GM13977 (cell line): ENCODE measurements at regions not wholly inside any gene's neighbourhood (a gene's known extent, or its start where the extent isn't known, plus 50 kb on each side); places are given as distances from the start of the nearest gene placed in this dataset.

Experiments
- DNase-seq: peaks from one replicate; pipeline ENCODE4 v3.0.0; 2012; ENCODE audit warnings: low spot score
- in situ Hi-C: fragments of 300-500 bp; cut with MboI; formaldehyde crosslinking; loops from one replicate; pipeline ENCODE4 v1.12.0; 2022; ENCODE audit warnings: low sequenced_read_pairs, low pct_unique_long_range_greater_than_20kb, mixed read lengths, inconsistent platforms; ENCODE audit not compliant: unreplicated experiment
- TF ChIP-seq, protein P1 (sequence below): IDR thresholded peaks from 2 replicates; pipeline ENCODE4 v1.5.1; 2012; ENCODE audit warnings: mild to moderate bottlenecking, control low read depth; ENCODE audit not compliant: insufficient read depth; ENCODE audit errors: extremely low read depth, missing control alignments

DNA sequence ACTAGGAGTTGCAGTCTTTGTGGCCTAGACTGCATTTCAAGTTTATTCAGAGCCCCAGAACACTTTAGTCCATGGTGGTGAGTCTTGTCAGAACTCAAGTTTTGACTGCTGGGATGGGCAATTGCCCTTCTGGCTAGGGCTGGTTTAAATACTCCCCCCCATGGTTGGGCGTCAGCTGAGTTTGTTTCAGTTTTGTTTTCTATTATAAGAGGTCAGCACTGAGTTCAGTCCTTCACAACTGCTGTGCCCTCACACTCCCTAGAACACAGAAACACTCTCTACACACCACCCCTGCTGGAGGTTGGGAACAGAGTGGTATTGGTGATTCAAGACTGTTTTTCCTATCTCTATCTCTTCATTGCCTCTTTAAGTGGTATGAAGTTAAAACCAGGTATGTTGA lies 217.0 kb downstream of the GUCY2F start:
- in situ Hi-C loops, result no loop called here
- TF ChIP-seq, protein P1, sequence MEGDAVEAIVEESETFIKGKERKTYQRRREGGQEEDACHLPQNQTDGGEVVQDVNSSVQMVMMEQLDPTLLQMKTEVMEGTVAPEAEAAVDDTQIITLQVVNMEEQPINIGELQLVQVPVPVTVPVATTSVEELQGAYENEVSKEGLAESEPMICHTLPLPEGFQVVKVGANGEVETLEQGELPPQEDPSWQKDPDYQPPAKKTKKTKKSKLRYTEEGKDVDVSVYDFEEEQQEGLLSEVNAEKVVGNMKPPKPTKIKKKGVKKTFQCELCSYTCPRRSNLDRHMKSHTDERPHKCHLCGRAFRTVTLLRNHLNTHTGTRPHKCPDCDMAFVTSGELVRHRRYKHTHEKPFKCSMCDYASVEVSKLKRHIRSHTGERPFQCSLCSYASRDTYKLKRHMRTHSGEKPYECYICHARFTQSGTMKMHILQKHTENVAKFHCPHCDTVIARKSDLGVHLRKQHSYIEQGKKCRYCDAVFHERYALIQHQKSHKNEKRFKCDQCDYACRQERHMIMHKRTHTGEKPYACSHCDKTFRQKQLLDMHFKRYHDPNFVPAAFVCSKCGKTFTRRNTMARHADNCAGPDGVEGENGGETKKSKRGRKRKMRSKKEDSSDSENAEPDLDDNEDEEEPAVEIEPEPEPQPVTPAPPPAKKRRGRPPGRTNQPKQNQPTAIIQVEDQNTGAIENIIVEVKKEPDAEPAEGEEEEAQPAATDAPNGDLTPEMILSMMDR, result no peak
- no peak for DNase-seq

DNA sequence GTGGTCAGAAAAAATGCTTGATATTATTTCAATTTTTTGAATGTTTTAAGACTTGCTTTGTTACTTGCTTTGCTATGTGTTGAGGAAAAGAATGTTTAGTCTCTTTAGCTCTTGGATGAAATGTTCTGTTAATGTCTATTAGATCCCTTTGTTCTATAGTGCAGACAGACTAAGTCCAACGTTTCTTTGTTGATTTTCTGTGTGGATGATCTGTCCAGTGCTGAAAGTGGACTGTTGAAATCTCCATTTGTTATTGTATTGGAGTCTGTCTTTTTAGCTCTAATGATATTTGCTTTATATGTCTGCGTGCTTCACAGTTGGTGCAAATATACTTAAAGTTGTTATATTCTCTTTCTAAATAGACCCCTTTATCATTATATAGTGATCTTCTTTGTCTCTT lies 220.6 kb downstream of the GUCY2F start:
- in situ Hi-C loops, result no loop called here
- DNase-seq, result no peak
- TF ChIP-seq, protein P1, result no peak

DNA sequence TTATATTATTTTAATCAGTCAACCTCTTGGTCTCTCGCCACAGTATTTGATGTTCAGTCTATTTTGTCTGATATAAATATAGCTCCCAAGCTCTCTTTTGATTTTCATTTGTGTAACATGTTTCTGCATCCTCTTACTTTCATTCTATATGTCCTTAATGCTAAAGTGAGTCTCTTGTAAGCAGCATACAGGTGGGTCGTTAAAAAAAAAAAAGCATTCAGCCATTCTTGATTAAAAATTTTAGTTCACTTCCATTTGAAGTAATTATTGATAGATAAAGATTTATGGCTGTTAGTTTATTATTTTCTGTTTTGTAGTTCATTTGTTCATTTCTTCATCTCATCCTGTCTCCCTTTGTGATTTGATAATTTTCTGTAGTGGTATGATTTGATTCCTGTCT lies 229.1 kb downstream of the GUCY2F start:
- in situ Hi-C loops, result no loop called here
- DNase-seq, result no peak
- TF ChIP-seq, protein P1, result no peak

DNA sequence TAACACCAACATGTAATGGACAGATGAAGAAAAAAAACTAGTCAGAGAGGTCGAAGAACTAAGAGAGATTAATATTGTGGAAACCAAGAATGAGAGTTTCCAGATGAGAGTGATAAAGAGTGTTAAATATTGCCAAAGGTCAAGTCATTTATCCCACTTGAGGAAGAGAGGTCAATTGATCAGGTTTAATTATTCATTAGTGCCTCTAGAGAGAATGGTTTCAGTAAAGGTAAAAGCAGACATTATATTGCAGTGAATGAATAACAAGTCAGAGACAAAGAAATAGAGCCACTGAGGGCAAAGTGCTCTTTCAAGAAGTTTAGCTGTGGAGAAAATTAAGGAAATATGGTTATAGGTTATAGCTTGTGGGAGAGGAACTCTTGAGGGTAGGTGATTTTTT lies 263.1 kb downstream of the GUCY2F start:
- TF ChIP-seq, protein P1, result no peak
- in situ Hi-C loops, result no loop called here
- DNase-seq, result no peak

DNA sequence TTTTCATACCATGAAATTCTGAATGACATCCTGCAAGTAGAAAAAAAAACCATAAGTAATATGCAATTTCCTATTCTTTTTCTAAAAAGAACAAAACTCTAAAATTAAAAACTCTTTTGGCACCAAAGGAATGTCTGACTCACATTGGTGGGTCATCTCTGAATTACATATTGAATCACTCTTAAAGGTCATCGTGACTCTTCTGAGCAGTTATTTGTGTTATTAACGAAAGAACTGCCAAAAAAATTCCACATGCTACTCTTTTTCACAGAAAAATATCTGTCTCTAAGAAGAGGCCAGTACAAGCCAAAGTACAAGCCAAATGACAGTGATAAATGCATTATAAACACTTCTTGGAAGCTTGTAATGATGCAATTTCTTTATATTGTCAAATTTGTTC lies 282.2 kb downstream of the GUCY2F start:
- TF ChIP-seq, protein P1, result no peak
- in situ Hi-C loops, result no loop called here
- DNase-seq, result no peak

DNA sequence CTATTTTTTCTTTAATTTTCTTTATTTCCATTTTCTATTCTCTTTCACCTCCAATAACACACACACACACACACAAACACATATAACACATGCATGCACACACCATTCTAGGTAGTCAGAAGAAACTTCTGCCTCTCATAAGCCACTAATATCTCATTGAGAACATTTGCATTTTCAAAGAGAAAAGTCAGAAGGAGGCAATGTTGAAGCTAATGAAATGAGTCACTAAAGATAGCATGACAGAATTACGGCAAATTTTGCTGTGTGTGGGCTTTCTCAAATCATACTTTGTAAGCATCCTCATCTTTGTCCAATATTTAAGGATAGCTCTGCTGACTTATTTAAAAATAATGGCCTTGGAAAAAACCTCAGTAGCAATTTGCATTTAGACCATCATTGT lies 291.3 kb downstream of the GUCY2F start:
- DNase-seq, result no peak
- in situ Hi-C loops, result no loop called here
- TF ChIP-seq, protein P1, result no peak

DNA sequence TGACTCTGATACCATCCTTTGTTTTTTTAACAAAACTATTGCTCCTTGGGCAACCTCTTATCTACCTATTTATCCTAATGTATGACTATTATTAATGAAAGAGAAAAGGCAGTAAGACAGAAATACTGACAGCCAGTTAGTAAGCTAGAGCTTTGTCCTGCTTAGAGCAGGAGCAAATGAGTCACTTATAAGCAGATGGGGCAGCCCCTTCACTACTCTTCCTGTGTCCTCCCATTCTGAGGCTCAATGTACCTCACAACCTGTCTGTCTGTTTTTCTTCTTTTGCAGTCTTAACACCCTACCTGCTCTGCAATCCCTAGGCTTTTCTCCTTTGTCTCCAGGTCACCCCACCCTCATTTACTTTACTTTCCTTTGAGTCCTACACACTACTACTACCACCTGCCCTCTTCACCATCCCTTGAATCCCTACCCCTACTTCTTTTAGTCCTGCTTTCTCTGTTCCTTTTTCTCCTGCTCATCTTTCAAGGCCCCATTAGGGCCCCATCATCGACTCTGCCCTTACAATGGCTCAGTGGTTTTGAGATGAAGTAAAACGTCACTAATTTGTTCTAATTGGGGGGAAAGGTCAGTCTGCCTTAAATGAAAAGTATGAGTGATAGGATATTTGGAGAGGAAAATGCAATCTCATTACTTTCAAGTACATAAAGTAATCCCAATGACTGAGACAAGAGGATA lies 294.3 kb downstream of the GUCY2F start:
- TF ChIP-seq, protein P1, result no peak
- DNase-seq, result no peak
- in situ Hi-C loops, result no loop called here
